ENCODE measurements at regions not wholly inside any gene's neighbourhood (a gene's known extent, or its start where the extent isn't known, plus 50 kb on each side); places are given as distances from the start of the nearest gene placed in this dataset.
"Not testable (repeated sequence)": the region's sequence is repeated elsewhere in the genome, so short reads cannot be mapped to it uniquely, and the experiment has no call there.

DNA sequence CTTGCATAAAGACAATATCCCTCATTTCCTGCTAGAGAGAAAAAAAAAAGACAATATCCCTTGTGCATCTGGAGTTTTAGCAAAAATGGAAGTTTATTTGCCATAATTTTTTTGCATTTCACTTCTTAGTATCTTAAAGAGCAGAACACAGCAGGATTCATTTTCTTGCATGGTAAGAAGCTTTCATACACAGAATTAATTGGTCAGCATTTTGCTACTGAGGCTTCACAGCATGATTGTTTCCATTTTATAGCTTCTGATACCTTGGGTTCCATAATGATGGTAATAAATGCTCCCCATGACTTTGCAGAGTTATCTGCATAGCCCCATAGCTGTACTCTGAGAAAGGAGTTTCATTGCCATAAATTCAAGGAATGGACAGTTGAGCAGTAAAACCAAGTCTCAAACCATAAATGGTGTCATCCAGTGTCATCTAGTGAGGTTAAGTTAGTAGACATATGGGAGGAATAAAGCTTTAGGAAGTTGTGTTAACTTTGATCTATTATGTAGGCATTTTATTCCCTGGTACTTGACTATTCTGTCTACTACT, 88.8 kb upstream of the PLD5 start:
- no peak for DNase-seq

DNA sequence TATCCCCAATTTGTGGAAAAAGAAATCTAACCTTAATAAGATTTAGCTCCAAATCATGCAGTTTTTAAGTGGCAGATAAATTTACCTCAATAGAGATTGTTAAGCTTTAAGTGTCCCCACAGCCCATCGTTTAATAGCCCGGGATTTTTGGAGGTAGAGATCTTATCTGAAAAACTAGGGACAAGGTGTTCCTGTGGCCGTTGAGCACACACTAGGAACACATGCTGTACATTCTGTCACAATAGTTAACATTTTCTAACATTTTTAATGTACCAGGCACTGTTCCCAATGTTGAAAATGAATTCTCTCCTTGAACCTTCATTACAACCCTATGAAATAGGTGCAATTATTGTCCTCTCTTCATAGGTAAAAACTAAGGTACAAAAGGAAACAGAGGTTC, 85.7 kb upstream of the PLD5 start:
- no peak for DNase-seq

DNA sequence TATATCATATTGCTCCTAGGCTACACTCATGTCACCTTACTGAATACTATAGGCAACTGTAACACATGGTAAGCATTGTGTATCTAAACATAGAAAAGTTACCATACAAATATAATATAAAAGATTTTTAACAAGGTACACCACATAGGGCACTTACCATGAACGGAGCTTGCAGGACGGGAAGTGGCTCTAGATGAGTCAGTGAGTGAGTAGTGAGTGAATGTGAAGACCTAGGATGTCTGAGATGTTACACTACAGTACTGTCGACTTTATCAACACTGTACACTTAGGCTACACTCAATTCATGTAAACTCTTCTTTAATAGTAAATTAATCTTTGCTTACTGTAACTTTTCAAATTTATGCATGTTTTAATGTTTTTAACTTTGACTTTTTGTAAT, 81.0 kb upstream of the PLD5 start:
- DNase-seq: no peak

DNA sequence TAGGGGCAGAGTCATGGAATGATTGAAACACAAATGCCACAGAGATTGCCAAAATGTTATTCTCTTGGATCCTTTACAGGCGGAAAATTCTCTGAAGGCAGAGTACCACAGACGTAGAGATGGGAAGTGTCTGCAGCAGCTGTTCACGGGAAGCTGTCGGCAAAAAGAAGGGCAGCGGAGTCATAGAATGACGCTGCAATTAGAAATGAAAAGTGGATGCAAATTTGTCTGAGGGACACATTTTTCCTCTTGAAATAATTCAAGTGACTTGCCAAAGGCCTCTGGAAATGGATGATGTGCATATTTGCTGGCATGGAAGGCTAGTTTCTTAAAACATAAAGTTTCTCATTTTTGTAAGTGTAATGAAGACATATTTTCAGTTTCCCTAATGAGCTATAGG, 77.5 kb upstream of the PLD5 start:
- DNase-seq: no peak

DNA sequence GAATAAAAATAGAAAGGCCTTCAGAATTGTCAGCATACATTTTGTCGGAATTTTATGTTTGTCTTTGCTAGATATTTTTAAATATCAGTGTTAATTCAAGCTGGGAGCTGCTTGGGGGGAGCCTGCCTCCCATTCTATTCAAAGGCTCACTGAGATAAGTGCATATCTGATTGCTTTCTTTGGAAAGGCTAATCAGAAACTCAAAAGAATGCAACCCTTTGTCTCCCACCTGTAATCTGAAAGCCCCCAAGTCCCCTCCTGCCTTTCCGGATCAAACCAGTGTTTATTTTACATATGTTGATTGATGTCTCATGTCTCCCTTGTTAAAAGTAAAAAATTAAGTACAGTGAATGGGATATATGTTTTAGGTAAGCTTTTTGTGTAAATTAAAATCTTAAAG, 69.3 kb upstream of the PLD5 start:
- DNase-seq: not testable (repeated sequence)

GRCh38 chr1:242586360-242586680, 61.8 kb upstream of the PLD5 start:
- DNase-seq: no peak

DNA sequence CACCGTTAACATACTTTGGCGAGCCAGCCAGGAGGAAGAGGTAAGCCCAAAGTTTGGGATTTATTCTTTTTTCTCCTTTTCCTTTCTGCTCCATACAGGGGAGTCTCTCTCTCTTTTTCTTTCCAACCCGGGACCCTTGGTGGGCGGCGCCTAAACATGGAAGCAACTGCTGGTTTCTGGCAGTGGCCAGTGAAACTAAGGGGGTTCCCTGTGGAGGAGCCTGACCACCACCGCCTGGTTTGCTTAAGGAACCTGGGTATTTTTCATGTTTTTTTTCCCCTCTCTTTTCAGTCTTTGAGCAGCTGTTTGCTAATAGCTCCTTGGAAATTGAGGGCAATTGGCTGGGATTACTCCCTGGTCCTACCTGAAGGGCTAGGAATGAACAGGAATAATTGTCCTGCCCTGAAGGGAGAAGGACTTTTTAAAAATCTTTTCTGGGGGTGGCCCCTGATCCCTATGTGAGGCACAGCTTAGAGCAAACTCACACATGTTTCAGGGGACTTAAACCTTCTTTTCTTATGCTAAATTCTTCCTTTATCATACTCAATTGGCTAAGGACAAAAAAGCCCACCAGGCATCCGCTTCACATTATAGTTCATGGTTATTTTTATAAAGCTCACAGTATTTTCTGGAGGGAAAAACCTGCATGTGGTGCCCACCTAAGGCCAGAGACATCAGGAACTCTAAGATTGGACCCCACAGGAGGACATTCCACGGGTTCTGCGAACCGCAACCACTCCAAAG, 61.3 kb upstream of the PLD5 start:
- no peak for DNase-seq

DNA sequence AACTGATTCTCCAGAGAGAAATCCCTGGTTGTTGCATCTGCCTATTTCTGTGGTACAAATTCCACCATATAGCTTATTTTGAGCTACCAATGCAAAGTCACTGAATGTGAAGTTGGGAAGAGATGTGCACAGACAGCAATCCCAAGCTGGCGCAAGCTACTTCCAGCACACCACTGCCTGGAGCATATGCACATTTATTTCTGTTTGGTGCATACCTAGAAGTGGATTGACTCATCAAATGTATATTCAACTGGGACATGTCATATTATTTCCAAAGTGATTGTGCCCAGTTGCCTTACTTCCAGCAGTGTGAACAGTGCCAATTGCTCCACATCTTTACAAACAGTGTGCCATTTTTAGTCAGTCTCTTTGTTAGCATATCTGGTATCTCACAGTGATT, 58.2 kb upstream of the PLD5 start:
- DNase-seq: no peak

DNA sequence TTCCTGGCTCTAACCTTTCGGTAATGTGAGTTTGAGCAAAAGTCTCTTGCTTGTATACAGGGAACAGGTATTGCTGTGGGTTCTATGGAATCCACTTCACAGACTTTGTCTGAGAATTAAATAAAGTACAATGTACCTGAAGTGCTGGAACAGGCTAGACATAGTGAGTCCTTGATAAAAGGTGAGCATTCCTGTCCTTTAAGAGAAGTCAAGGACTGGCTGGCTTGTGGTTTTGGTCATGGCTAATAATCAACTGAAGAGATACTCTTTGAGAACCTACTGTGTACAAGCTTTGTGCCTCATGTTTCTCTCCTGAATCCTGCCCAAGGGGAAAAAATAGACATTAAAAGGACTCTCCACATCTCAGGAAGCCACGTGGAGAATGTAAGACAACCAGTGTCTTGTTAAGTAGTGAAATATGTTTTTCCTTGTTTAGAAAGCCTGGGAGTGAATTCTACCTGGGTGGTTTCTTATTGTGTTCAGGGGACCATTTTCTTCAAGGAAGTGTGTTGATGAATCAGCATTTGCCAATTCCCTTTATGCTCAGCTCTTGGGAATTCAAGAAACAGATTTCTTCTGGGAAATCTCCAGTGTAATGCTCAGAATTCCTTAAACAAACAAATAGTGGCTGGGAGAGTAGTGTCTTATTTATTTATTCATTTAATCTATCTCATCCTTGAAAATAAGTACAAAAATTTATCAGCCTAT, 55.2 kb upstream of the PLD5 start:
- no peak for DNase-seq
